ENCODE measurements at regions not wholly inside any gene's neighbourhood (a gene's known extent, or its start where the extent isn't known, plus 50 kb on each side); places are given as distances from the start of the nearest gene placed in this dataset.

DNA sequence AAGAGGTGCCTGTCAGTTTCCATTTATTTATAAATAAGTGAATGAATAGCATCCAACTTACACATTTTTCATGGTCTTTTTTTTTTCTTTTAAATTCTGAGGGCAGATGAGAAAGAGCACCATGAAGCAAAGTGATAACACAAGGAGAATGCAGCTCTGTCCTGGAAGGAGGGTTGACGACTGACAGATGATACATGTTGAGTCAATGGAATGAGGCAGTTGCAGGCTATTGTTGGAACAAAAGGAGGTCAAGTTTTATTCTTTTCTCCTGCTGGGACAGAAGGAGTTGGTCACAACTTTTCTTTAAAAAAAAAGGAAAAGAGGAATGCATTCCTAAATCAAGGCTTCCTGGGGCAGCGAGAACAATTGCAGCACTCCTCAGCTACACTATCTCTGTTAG lies 119.9 kb upstream of the PLEKHG7 start:
- H3K36me3 ChIP-seq (ENCODE audit: control insufficient read depth in 2 of 2, insufficient read depth in 2 of 2, low read length in 1 of 2): peaks cover 0 to 12% of the 10 kb centered on the region in 2 experiments; a peak in 1 of 4 replicates
- SMC1A ChIA-PET (ENCODE audit: uncharacterized antibody, unreplicated experiment): interaction anchor here (0.8 to 2.8 kb wide), 8 partner anchors 8 to 143 kb away, joined by 3 to 21 read pairs (median 4); no protein-coding TSS in a partner anchor
- no peak overlapping the region for H3K9ac ChIP-seq (ENCODE audit: control insufficient read depth, insufficient read depth, low read length)
- H3K4me2 ChIP-seq (ENCODE audit: control insufficient read depth, insufficient read depth): no peak overlapping the region
- no peaks in the 10 kb centered on the region for H3K27me3 ChIP-seq (replicated peaks in 1 of 2; ENCODE audit: control insufficient read depth in 2 of 2, insufficient read depth in 2 of 2, low read length in 1 of 2)
- peaks cover 3% of the 10 kb centered on the region for H3K4me1 ChIP-seq (ENCODE audit: control insufficient read depth, insufficient read depth, low read length)
- no peak for FAIRE-seq
- no peaks in the 10 kb centered on the region for H4K20me1 ChIP-seq (ENCODE audit: control insufficient read depth, insufficient read depth)
- intact Hi-C loops (cut with micrococcal nuclease; ENCODE audit: unreplicated experiment) (no loop called here), in situ Hi-C loops (cut with MboI) (no loop called here)
- RAD21 ChIA-PET (ENCODE audit: unreplicated experiment): no interaction called here
- no peaks in the 10 kb centered on the region; the same call in none of the 2 replicates for H3K79me2 ChIP-seq (ENCODE audit: control insufficient read depth, insufficient read depth, low read length)
- POLR2A ChIA-PET: no interaction called here
- H3K9me3 ChIP-seq (replicated peaks; ENCODE audit: control insufficient read depth, insufficient read depth, low read length): peaks cover 5% of the 10 kb centered on the region; the same call in 2 of the 3 replicates
- WGBS (ENCODE audit: insufficient coverage, insufficient replicate concordance, low lambda C conversion rate, missing lambda C conversion rate): 100% methylated on average over 2 of the region's 2 CpGs
- DNase-seq (ENCODE audit: low read depth, low spot score): no peak
- BruUV-seq (replicated peaks): no TSS peak
- no peak overlapping the region for H2AFZ ChIP-seq (ENCODE audit: control insufficient read depth, low read depth, low read length)
- H3K4me3 ChIP-seq: no peak overlapping the region
- CTCF ChIA-PET: interaction anchor here (0.9 to 1.6 kb wide), 3 partner anchors 8 to 11 kb away, joined by 3 to 4 read pairs (median 4); no protein-coding TSS in a partner anchor
- no peak overlapping the region for H3K27ac ChIP-seq (ENCODE audit: control insufficient read depth, insufficient read depth)
- no peak for ATAC-seq
- TF ChIP-seq EP300 (IDR thresholded peaks at IDR 0.05; ENCODE audit: borderline replicate concordance in 1 of 2, control insufficient read depth in 1 of 2, low read depth in 2 of 2, low read length in 2 of 2): no peak
- TF ChIP-seq ZNF384 (IDR thresholded peaks at IDR 0.05; ENCODE audit: borderline replicate concordance, low read depth, low read length): no peak

DNA sequence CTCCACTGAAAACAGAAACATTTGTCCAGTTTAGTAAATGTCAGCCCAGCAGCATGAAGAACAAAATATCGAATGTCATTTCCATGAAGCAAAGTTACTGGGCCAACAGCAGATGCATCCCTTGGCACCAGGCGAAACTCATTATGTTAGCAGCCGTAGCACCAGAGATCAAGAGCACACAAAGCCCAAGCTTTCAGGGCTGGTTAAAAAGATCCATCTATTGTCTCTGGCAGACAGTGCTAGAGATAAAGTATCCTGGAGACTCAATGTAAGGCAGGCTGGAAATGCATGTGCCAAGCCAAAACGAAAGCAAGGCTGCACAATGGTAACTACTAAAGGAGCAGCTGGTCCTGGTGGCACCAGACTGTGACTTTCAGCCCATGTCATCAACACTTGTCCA lies 120.3 kb upstream of the PLEKHG7 start:
- H3K4me2 ChIP-seq (ENCODE audit: control insufficient read depth, insufficient read depth): no peak overlapping the region
- no peak overlapping the region for H2AFZ ChIP-seq (ENCODE audit: control insufficient read depth, low read depth, low read length)
- in situ Hi-C loops (cut with MboI): no loop called here
- peaks cover 5% of the 10 kb centered on the region; the same call in 2 of the 3 replicates for H3K9me3 ChIP-seq (replicated peaks; ENCODE audit: control insufficient read depth, insufficient read depth, low read length)
- TF ChIP-seq NR2F1 (conservative IDR thresholded peaks at IDR 0.05) (no peak), SMAD5 (IDR thresholded peaks at IDR 0.05; ENCODE audit: low read depth) (no peak), RBBP5 (conservative IDR thresholded peaks at IDR 0.05) (no peak), POU2F2 (IDR thresholded peaks at IDR 0.05; ENCODE audit: borderline replicate concordance, low read depth, low read length) (no peak), TAF1 (IDR thresholded peaks at IDR 0.05; ENCODE audit: borderline replicate concordance, low read depth, low read length) (no peak), RB1 (IDR thresholded peaks at IDR 0.05; ENCODE audit: borderline replicate concordance) (no peak), ZNF274 (IDR thresholded peaks at IDR 0.05; ENCODE audit: insufficient read depth, insufficient read length) (no peak), IKZF2 (IDR thresholded peaks at IDR 0.05) (no peak)
- TF ChIP-seq, protein P1, sequence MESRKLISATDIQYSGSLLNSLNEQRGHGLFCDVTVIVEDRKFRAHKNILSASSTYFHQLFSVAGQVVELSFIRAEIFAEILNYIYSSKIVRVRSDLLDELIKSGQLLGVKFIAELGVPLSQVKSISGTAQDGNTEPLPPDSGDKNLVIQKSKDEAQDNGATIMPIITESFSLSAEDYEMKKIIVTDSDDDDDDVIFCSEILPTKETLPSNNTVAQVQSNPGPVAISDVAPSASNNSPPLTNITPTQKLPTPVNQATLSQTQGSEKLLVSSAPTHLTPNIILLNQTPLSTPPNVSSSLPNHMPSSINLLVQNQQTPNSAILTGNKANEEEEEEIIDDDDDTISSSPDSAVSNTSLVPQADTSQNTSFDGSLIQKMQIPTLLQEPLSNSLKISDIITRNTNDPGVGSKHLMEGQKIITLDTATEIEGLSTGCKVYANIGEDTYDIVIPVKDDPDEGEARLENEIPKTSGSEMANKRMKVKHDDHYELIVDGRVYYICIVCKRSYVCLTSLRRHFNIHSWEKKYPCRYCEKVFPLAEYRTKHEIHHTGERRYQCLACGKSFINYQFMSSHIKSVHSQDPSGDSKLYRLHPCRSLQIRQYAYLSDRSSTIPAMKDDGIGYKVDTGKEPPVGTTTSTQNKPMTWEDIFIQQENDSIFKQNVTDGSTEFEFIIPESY (IDR thresholded peaks at IDR 0.05): no peak
- intact Hi-C loops (cut with micrococcal nuclease; ENCODE audit: unreplicated experiment): no loop called here
- peaks cover 0 to 12% of the 10 kb centered on the region in 2 experiments; a peak in 1 of 4 replicates for H3K36me3 ChIP-seq (ENCODE audit: control insufficient read depth in 2 of 2, insufficient read depth in 2 of 2, low read length in 1 of 2)
- no peaks in the 10 kb centered on the region for H3K27me3 ChIP-seq (replicated peaks in 1 of 2; ENCODE audit: control insufficient read depth in 2 of 2, insufficient read depth in 2 of 2, low read length in 1 of 2)
- ChIA-PET SMC1A (ENCODE audit: uncharacterized antibody, unreplicated experiment) (interaction anchor here (0.8 to 2.8 kb wide), 7 partner anchors 8 to 144 kb away, joined by 3 to 21 read pairs (median 4); no protein-coding TSS in a partner anchor), RAD21 (ENCODE audit: unreplicated experiment) (no interaction called here), CTCF (interaction anchor here (1.3 to 1.6 kb wide), 2 partner anchors 8 to 11 kb away, joined by 4 read pairs; no protein-coding TSS in a partner anchor), POLR2A (no interaction called here)
- no peaks in the 10 kb centered on the region for H4K20me1 ChIP-seq (ENCODE audit: control insufficient read depth, insufficient read depth)
- no peaks in the 10 kb centered on the region; the same call in none of the 2 replicates for H3K79me2 ChIP-seq (ENCODE audit: control insufficient read depth, insufficient read depth, low read length)
- H3K4me3 ChIP-seq: no peak overlapping the region
- no peak for ATAC-seq
- 94% methylated on average over 4 of the region's 4 CpGs for WGBS (ENCODE audit: insufficient coverage, insufficient replicate concordance, low lambda C conversion rate, missing lambda C conversion rate)
- H3K27ac ChIP-seq (ENCODE audit: control insufficient read depth, insufficient read depth): no peak overlapping the region
- H3K4me1 ChIP-seq (ENCODE audit: control insufficient read depth, insufficient read depth, low read length): peaks cover 3% of the 10 kb centered on the region
- no peak overlapping the region for H3K9ac ChIP-seq (ENCODE audit: control insufficient read depth, insufficient read depth, low read length)
- FAIRE-seq: no peak
- BruUV-seq (replicated peaks): no TSS peak
- DNase-seq (ENCODE audit: low read depth, low spot score): no peak

All from GM12878 (cell line).